BLaER1 (cell line): ENCODE measurements at regions not wholly inside any gene's neighbourhood (a gene's known extent, or its start where the extent isn't known, plus 50 kb on each side); places are given as distances from the start of the nearest gene placed in this dataset.

Experiments
- H3K27ac ChIP-seq: shearing (Covaris generic); formaldehyde crosslinking; 2 replicates; pipeline ENCODE4 v1.8.1; 2022
- H3K27me3 ChIP-seq: shearing (Covaris generic); formaldehyde crosslinking; 2 replicates; pipeline ENCODE4 v1.8.1; 2022
- H3K36me3 ChIP-seq: shearing (Covaris generic); formaldehyde crosslinking; 2 replicates; pipeline ENCODE4 v1.8.1; 2022
- H3K4me1 ChIP-seq: shearing (Covaris generic); formaldehyde crosslinking; 2 replicates; pipeline ENCODE4 v1.8.1; 2022
- H3K4me2 ChIP-seq: shearing (Covaris generic); formaldehyde crosslinking; 2 replicates; pipeline ENCODE4 v1.8.1; 2022
- H3K4me3 ChIP-seq: shearing (Covaris generic); formaldehyde crosslinking; 2 replicates; pipeline ENCODE4 v1.8.1; 2022
- H3K9ac ChIP-seq: shearing (Covaris generic); formaldehyde crosslinking; 2 replicates; pipeline ENCODE4 v1.8.1; 2022
- H3K9me3 ChIP-seq: shearing (Covaris generic); formaldehyde crosslinking; 2 replicates; pipeline ENCODE4 v1.8.1; 2022
- H4K20me1 ChIP-seq: shearing (Covaris generic); formaldehyde crosslinking; 2 replicates; pipeline ENCODE4 v1.8.1; 2022
- Cebpa-rat ChIP-seq: shearing (Covaris generic); IDR thresholded peaks from 2 replicates; pipeline ENCODE4 v1.8.1; 2022

DNA sequence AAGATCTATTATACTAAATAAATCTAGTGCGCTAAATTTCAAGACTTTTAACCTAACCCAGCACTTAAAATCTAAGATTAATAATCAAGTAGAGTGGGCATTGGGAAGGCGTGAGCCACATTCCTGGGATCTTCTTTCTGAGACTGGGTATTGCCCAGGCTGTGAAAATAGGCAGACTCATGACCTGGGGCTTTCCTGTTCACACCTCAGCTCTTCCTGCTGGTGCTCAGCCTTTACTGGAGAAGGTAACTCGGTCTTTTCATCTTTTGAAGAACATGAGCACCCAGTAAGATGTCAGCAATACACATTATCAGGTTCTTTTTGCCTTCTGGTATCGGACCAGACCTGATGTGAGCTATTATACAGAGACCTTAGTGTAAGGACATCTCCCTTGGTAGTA, 500.5 kb downstream of the PLCL1 start:
- Histone ChIP-seq H3K27me3 (no peaks in the 10 kb centered on the region), H3K9me3 (no peaks in the 10 kb centered on the region), H3K4me3 (no peak overlapping the region), H3K4me1 (no peaks in the 10 kb centered on the region), H3K36me3 (no peaks in the 10 kb centered on the region), H4K20me1 (no peaks in the 10 kb centered on the region), H3K4me2 (no peak overlapping the region), H3K27ac (no peak overlapping the region), H3K9ac (no peak overlapping the region)
- no peak for TF ChIP-seq Cebpa-rat

DNA sequence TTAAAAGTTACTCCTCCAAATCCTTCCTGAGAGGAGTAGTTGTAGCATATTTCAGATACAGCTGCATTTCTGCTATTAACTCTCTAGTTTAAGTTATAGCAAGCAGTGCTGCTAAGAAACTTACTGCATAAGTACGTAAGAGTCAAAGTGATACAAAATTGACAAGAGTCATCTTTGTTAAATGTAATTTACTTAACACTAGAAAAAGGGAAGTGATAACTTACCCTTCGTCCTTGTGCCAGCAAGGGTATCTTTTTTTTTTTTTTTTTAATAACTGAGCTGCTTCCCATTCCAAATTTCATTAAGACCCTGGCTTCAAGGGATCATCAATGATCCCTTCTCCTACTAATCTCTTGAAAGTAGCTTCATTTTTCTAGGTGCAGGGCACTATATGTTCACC, 493.0 kb downstream of the PLCL1 start:
- H3K4me1 ChIP-seq: no peaks in the 10 kb centered on the region
- H3K9me3 ChIP-seq: no peaks in the 10 kb centered on the region
- no peak overlapping the region for H3K27ac ChIP-seq
- H3K9ac ChIP-seq: no peak overlapping the region
- no peak overlapping the region for H3K4me2 ChIP-seq
- H3K27me3 ChIP-seq: no peaks in the 10 kb centered on the region
- H3K36me3 ChIP-seq: no peaks in the 10 kb centered on the region
- no peak overlapping the region for H3K4me3 ChIP-seq
- TF ChIP-seq Cebpa-rat: no peak
- no peaks in the 10 kb centered on the region for H4K20me1 ChIP-seq

DNA sequence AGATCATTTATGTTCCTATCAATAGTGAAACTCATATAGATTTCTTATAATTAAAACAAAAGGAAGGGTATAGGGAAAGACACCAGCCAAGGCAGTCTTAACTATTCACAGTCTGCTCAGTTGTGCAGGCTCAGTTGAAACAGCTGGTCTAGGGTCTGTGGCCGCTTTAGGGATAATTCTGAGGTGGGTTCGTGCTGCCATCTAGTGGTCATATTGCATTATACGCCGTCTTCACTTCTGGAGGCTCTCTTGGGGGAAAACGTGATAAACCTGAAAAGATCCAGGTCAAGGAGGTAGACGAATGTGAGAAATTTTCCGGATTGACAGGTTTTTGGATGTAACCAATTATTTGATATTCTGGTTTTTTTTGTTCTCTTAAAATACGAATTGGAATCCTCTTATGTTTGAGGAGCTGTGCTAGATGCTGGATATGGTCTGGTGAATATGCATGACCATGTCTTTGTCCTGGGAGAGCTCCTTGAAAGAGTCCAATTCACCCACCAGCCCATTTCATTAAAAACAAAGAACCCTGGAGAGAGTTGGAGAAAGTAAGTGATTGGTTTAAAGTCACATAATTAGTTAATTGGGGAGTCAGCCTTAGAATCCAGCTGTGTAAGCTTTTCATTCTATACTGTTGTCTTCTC, 492.4 kb downstream of the PLCL1 start:
- Histone ChIP-seq H3K36me3 (no peaks in the 10 kb centered on the region), H3K27ac (no peak overlapping the region), H3K27me3 (no peaks in the 10 kb centered on the region), H4K20me1 (no peaks in the 10 kb centered on the region), H3K4me1 (no peaks in the 10 kb centered on the region), H3K9me3 (no peaks in the 10 kb centered on the region), H3K9ac (no peak overlapping the region), H3K4me3 (no peak overlapping the region), H3K4me2 (no peak overlapping the region)
- no peak for TF ChIP-seq Cebpa-rat

DNA sequence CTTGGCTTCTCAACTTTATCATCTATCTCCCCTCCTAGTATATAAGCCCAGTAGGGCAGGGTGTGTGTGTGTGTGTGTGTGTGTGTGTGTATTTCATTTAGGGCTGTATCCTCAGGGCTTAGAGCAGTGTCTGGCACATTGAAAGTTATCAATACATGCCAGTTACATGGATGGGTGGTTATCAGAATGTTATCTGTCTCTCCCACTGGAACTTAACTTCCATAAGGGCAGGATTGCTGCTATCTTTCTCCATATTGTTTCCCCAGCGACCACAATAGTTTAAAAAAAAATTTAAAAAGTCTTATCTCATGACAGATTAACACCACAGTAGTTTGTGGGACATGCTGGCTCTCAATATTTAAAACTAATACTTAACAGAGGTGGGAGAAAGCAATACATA, 488.9 kb downstream of the PLCL1 start:
- TF ChIP-seq Cebpa-rat: no peak
- Histone ChIP-seq H3K4me3 (no peak overlapping the region), H3K36me3 (no peaks in the 10 kb centered on the region), H4K20me1 (no peaks in the 10 kb centered on the region), H3K4me2 (no peak overlapping the region), H3K27me3 (no peaks in the 10 kb centered on the region), H3K27ac (no peak overlapping the region), H3K9ac (no peak overlapping the region), H3K4me1 (no peaks in the 10 kb centered on the region), H3K9me3 (no peaks in the 10 kb centered on the region)

DNA sequence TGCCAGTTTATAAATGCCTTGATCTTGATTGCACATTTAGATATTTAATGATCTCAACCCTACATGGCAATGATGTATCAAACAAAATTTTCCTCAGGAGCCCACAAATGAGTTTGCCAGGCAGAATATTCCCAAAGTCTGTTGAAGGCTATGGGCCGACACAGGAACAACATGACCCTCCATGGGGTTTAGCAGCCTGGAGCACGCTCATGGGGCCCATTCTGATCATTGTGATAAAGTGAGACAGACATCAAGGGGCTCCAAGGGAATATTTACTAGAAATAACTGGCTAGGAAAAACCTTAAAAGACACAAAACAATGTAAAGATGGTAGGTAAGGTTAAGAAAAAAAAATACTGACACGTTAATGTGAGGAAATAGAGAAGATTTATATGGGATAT, 485.4 kb downstream of the PLCL1 start:
- Histone ChIP-seq H3K36me3 (no peaks in the 10 kb centered on the region), H4K20me1 (no peaks in the 10 kb centered on the region), H3K9ac (no peak overlapping the region), H3K27me3 (no peaks in the 10 kb centered on the region), H3K9me3 (no peaks in the 10 kb centered on the region), H3K4me1 (no peaks in the 10 kb centered on the region), H3K4me3 (no peak overlapping the region), H3K4me2 (no peak overlapping the region), H3K27ac (no peak overlapping the region)
- TF ChIP-seq Cebpa-rat: no peak

DNA sequence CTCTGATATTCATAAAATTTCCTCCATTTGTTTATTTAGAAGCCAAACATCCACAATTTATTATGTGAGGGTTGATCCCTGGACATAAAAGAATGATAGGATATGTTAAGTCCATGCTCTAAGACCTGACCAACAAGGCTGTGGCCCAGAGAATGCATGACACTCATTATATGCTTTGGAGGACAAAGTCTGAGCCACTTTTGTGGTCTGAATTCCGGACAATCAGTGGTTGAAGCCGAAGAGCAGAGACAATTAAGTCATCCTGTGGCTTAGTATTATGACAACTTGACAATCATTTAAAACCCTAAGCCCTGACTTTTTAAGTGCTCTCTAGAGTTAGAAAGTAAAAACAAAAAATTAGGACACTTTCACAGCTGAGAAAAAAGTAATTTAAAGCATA, 483.3 kb downstream of the PLCL1 start:
- Histone ChIP-seq H3K9me3 (no peaks in the 10 kb centered on the region), H3K27me3 (no peaks in the 10 kb centered on the region), H3K9ac (no peak overlapping the region), H3K4me2 (no peak overlapping the region), H3K36me3 (no peaks in the 10 kb centered on the region), H3K4me3 (no peak overlapping the region), H3K4me1 (no peaks in the 10 kb centered on the region), H3K27ac (no peak overlapping the region), H4K20me1 (no peaks in the 10 kb centered on the region)
- TF ChIP-seq Cebpa-rat: no peak

DNA sequence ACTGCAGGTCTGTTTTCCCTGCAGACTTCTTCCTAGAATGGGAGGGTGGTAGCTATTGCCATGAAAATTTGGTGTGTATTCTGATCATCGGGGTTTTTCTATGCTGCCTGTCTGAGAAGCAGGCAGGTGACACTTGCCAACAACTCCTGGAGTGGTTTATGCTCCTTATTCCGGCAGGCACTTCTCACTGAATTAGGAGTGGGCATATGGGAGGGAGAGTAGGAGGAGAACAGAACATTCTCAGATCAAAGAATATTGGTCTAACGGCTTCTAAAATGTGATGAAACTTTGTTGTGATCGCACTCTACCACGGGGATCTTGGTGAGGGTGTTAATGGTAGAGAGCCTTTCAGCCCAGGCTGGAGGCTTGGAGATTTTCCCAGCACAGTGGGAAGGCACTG, 480.8 kb downstream of the PLCL1 start:
- Histone ChIP-seq H3K4me1 (no peaks in the 10 kb centered on the region), H3K36me3 (no peaks in the 10 kb centered on the region), H3K9ac (no peak overlapping the region), H3K4me3 (no peak overlapping the region), H3K27ac (no peak overlapping the region), H4K20me1 (no peaks in the 10 kb centered on the region), H3K4me2 (no peak overlapping the region), H3K9me3 (no peaks in the 10 kb centered on the region), H3K27me3 (no peaks in the 10 kb centered on the region)
- TF ChIP-seq Cebpa-rat: no peak

DNA sequence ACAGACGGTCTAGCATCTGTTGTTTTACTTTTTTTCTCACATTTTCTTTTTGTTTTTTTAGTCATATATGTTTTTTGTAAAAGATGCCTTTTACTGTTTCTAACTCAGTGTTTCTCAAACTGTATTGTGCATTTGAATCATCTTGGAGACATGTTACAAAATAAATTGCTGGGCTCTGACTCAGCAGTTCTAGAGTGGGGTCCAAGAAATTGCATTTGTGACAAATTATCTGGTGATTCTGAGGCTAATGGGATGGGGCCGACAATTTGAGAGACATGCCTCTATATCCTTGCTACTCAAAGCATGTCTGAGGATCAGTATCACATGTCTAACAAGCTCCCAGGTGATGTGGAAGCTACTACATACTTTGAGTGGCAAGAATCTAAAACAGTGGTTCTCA, 478.8 kb downstream of the PLCL1 start:
- H4K20me1 ChIP-seq: no peaks in the 10 kb centered on the region
- H3K4me3 ChIP-seq: no peak overlapping the region
- no peak for TF ChIP-seq Cebpa-rat
- no peak overlapping the region for H3K4me2 ChIP-seq
- no peaks in the 10 kb centered on the region for H3K4me1 ChIP-seq
- H3K9ac ChIP-seq: no peak overlapping the region
- no peaks in the 10 kb centered on the region for H3K36me3 ChIP-seq
- no peaks in the 10 kb centered on the region for H3K27me3 ChIP-seq
- no peaks in the 10 kb centered on the region for H3K9me3 ChIP-seq
- no peak overlapping the region for H3K27ac ChIP-seq

DNA sequence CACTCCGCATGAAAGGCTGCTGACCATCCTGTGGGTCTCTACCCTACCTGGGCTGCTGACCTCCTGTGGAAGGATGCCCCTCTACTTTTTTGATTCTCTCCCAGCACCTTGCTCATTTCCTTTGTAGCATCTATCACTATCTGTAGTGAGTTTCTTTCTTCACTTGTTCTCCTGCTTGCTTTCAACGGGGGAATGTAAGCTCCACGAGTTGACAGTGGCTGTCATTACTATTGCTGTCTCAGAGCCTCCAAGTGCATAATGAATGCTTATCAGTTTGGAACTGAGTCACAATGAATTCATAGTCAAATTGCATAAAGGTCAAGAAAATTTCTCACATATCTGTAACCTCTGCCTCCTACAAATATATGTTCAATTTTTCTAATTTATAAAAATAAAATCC, 477.7 kb downstream of the PLCL1 start:
- H4K20me1 ChIP-seq: no peaks in the 10 kb centered on the region
- H3K4me1 ChIP-seq: no peaks in the 10 kb centered on the region
- H3K4me2 ChIP-seq: no peak overlapping the region
- no peaks in the 10 kb centered on the region for H3K27me3 ChIP-seq
- H3K4me3 ChIP-seq: no peak overlapping the region
- H3K9me3 ChIP-seq: no peaks in the 10 kb centered on the region
- no peak overlapping the region for H3K9ac ChIP-seq
- no peak overlapping the region for H3K27ac ChIP-seq
- no peak for TF ChIP-seq Cebpa-rat
- H3K36me3 ChIP-seq: no peaks in the 10 kb centered on the region

DNA sequence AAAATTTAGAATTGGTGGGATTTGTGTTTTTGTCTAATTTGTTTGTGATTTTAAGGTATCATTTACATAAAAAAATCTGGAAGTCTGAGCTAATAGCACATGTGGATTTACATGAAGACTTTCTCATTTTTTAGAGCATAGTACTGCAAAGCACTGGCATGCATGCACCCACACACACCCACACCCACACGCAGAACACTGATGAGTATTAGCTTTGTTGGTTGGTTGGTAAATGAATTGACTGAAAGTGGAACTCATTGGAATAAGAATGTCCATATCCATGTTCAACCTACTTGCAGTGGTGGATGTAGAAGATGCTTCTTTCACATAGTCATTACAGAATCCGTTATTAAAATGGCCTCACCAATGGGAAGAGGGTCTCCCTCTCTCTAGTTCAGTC, 475.8 kb downstream of the PLCL1 start:
- TF ChIP-seq Cebpa-rat: no peak
- H3K9me3 ChIP-seq: no peaks in the 10 kb centered on the region
- H4K20me1 ChIP-seq: no peaks in the 10 kb centered on the region
- no peak overlapping the region for H3K27ac ChIP-seq
- no peaks in the 10 kb centered on the region for H3K27me3 ChIP-seq
- no peak overlapping the region for H3K4me3 ChIP-seq
- no peaks in the 10 kb centered on the region for H3K4me1 ChIP-seq
- H3K9ac ChIP-seq: no peak overlapping the region
- H3K36me3 ChIP-seq: no peaks in the 10 kb centered on the region
- no peak overlapping the region for H3K4me2 ChIP-seq

DNA sequence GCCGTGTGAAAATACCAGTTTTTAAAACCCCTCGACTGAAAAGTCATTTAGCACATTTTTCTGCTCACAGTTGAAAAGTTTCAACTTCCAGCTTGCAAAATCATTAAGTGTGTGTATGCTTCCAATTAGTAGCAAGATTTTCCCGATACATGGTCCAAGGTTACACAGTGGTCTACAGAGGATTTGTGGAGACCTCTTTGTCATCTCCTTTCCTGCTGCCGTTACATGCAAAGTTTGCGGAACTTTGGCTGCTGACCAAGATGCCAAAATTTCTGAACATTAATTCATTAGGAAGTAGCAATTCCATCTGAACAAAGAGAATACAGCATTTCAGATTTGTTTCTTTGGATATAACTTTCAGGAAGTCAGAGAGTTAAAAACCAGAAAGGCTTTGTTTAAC, 474.6 kb downstream of the PLCL1 start:
- no peak overlapping the region for H3K27ac ChIP-seq
- no peak overlapping the region for H3K4me2 ChIP-seq
- H3K9ac ChIP-seq: no peak overlapping the region
- no peak for TF ChIP-seq Cebpa-rat
- H3K4me1 ChIP-seq: no peaks in the 10 kb centered on the region
- no peaks in the 10 kb centered on the region for H4K20me1 ChIP-seq
- no peaks in the 10 kb centered on the region for H3K27me3 ChIP-seq
- no peaks in the 10 kb centered on the region for H3K36me3 ChIP-seq
- H3K9me3 ChIP-seq: no peaks in the 10 kb centered on the region
- no peak overlapping the region for H3K4me3 ChIP-seq
